ENCODE measurements at regions not wholly inside any gene's neighbourhood (a gene's known extent, or its start where the extent isn't known, plus 50 kb on each side); places are given as distances from the start of the nearest gene placed in this dataset.

DNA sequence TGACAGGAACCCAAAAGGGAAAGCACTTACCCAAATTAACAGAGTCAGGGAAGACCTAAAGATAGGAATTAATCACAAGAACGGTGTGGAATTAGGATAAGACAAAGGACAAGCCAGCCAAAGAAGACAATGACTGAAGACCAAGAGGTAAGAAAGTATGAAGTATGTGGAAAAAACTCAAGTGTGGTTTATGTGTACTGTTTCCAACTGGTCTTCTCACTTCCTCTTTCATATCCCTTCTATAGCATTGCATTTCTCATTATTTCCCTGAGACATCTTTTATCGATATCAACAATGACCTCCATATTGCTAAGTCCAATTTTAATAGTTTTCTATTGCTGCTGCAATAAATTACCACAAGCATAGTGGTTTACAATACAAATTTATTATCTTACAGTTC is 313.5 kb upstream of the SLC39A10 start:
- Histone ChIP-seq H4K8ac (ENCODE audit: low read depth, low read length) (no peak overlapping the region), H3K79me2 (ENCODE audit: control insufficient read depth, insufficient read depth, low read length, poor library complexity) (no peaks in the 10 kb centered on the region), H3K23ac (ENCODE audit: low read length) (no peak overlapping the region), H3K9ac (ENCODE audit: low read length) (no peak overlapping the region), H3K18ac (ENCODE audit: low read length) (no peak overlapping the region), H2BK5ac (ENCODE audit: low read depth, low read length, poor library complexity) (no peak overlapping the region), H2BK12ac (ENCODE audit: low read length) (no peak overlapping the region), H3K27me3 (ENCODE audit: insufficient read depth, low read length) (no peaks in the 10 kb centered on the region), H3K4me3 (ENCODE audit: low read depth, low read length) (no peak overlapping the region), H2AK5ac (ENCODE audit: low read length) (no peak overlapping the region), H3K9me3 (ENCODE audit: insufficient read depth, low read depth, low read length) (no peaks in the 10 kb centered on the region), H4K91ac (ENCODE audit: low read depth, low read length) (no peak overlapping the region), H3K4ac (ENCODE audit: low read depth, low read length) (no peak overlapping the region), H4K12ac (ENCODE audit: low read depth, low read length) (no peak overlapping the region), H3K4me2 (ENCODE audit: low read length) (no peak overlapping the region), H3K27ac (ENCODE audit: low read depth, low read length) (no peak overlapping the region), H2AFZ (ENCODE audit: insufficient read depth, low read length, poor library complexity) (no peak overlapping the region), H3K79me1 (ENCODE audit: low read length) (no peaks in the 10 kb centered on the region), H3K36me3 (ENCODE audit: control insufficient read depth in 1 of 2, insufficient read depth in 2 of 2, low read length in 2 of 2) (no peaks in the 10 kb centered on the region), H3K4me1 (ENCODE audit: control insufficient read depth in 1 of 2, insufficient read depth in 2 of 2, low read length in 2 of 2) (no peaks in the 10 kb centered on the region), H3K14ac (ENCODE audit: low read length) (no peak overlapping the region), H2BK120ac (ENCODE audit: insufficient read depth, low read length, poor library complexity) (no peak overlapping the region)
- no peak for DNase-seq
- no CpG with 5 or more reads among the region's 2 CpGs for WGBS (ENCODE audit: extremely low coverage, insufficient coverage, insufficient read length)

DNA sequence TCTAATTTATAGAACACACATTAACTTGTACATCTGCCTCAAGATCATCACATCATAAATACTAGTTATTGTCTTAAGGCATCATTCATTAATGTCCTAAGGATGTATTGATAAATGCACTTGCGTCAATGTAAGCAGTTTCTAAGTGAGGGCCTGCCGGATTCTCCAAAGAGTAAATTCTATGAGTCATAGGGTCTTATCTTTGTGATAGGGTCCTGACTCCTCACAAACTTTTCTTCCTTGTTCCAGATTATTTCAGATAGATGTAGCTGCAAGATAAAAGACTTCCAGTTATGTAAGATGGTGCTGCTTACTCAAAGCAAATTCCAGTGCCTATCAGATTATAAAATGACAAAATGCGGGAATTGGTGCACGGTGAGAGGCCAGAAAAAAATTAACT is 315.0 kb upstream of the SLC39A10 start:
- no peaks in the 10 kb centered on the region for H3K4me1 ChIP-seq (ENCODE audit: control insufficient read depth in 1 of 2, insufficient read depth in 2 of 2, low read length in 2 of 2)
- no peak overlapping the region for H3K4me2 ChIP-seq (ENCODE audit: low read length)
- H3K9ac ChIP-seq (ENCODE audit: low read length): no peak overlapping the region
- no peak overlapping the region for H3K4ac ChIP-seq (ENCODE audit: low read depth, low read length)
- H3K79me1 ChIP-seq (ENCODE audit: low read length): no peaks in the 10 kb centered on the region
- no peaks in the 10 kb centered on the region for H3K9me3 ChIP-seq (ENCODE audit: insufficient read depth, low read depth, low read length)
- H3K4me3 ChIP-seq (ENCODE audit: low read depth, low read length): no peak overlapping the region
- H2AK5ac ChIP-seq (ENCODE audit: low read length): no peak overlapping the region
- no peak overlapping the region for H4K8ac ChIP-seq (ENCODE audit: low read depth, low read length)
- H3K27me3 ChIP-seq (ENCODE audit: insufficient read depth, low read length): no peaks in the 10 kb centered on the region
- no peak overlapping the region for H3K18ac ChIP-seq (ENCODE audit: low read length)
- no CpG with 5 or more reads among the region's 4 CpGs for WGBS (ENCODE audit: extremely low coverage, insufficient coverage, insufficient read length)
- H2BK12ac ChIP-seq (ENCODE audit: low read length): no peak overlapping the region
- DNase-seq: peak; percentile 37 to 89
- H2BK120ac ChIP-seq (ENCODE audit: insufficient read depth, low read length, poor library complexity): no peak overlapping the region
- H2BK5ac ChIP-seq (ENCODE audit: low read depth, low read length, poor library complexity): no peak overlapping the region
- no peak overlapping the region for H4K12ac ChIP-seq (ENCODE audit: low read depth, low read length)
- H3K23ac ChIP-seq (ENCODE audit: low read length): no peak overlapping the region
- H3K79me2 ChIP-seq (ENCODE audit: control insufficient read depth, insufficient read depth, low read length, poor library complexity): no peaks in the 10 kb centered on the region
- H3K36me3 ChIP-seq (ENCODE audit: control insufficient read depth in 1 of 2, insufficient read depth in 2 of 2, low read length in 2 of 2): no peaks in the 10 kb centered on the region
- no peak overlapping the region for H2AFZ ChIP-seq (ENCODE audit: insufficient read depth, low read length, poor library complexity)
- no peak overlapping the region for H3K27ac ChIP-seq (ENCODE audit: low read depth, low read length)
- no peak overlapping the region for H3K14ac ChIP-seq (ENCODE audit: low read length)
- H4K91ac ChIP-seq (ENCODE audit: low read depth, low read length): no peak overlapping the region

DNA sequence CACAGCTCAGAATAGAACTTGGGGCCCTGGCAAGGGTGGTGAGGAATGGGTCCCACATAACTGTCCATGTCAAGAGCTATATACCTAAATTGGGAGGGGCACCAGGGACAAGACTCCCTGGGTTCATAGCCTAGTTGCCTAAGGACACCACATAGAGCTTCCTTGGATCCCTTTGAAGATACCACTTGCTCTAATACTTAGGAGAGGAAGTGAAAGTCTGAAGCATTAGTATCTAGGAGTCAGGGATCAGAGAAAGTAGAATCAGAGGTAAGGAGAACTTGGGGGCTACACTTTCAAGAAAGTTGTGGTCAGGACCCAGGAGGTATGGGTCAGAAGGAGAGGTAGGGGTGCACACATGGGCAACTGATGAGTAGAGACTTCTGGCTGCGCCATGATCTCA is 318.2 kb upstream of the SLC39A10 start:
- Histone ChIP-seq H3K14ac (ENCODE audit: low read length) (no peak overlapping the region), H2AFZ (ENCODE audit: insufficient read depth, low read length, poor library complexity) (no peak overlapping the region), H2BK5ac (ENCODE audit: low read depth, low read length, poor library complexity) (no peak overlapping the region), H2BK120ac (ENCODE audit: insufficient read depth, low read length, poor library complexity) (no peak overlapping the region), H4K91ac (ENCODE audit: low read depth, low read length) (no peak overlapping the region), H3K18ac (ENCODE audit: low read length) (no peak overlapping the region), H2AK5ac (ENCODE audit: low read length) (no peak overlapping the region), H3K79me2 (ENCODE audit: control insufficient read depth, insufficient read depth, low read length, poor library complexity) (no peaks in the 10 kb centered on the region), H3K9ac (ENCODE audit: low read length) (no peak overlapping the region), H3K4me2 (ENCODE audit: low read length) (no peak overlapping the region), H3K27ac (ENCODE audit: low read depth, low read length) (no peak overlapping the region), H2BK12ac (ENCODE audit: low read length) (no peak overlapping the region), H3K79me1 (ENCODE audit: low read length) (no peaks in the 10 kb centered on the region), H3K4ac (ENCODE audit: low read depth, low read length) (no peak overlapping the region), H3K36me3 (ENCODE audit: control insufficient read depth in 1 of 2, insufficient read depth in 2 of 2, low read length in 2 of 2) (no peaks in the 10 kb centered on the region), H3K4me3 (ENCODE audit: low read depth, low read length) (no peak overlapping the region), H3K4me1 (ENCODE audit: control insufficient read depth in 1 of 2, insufficient read depth in 2 of 2, low read length in 2 of 2) (no peaks in the 10 kb centered on the region), H4K8ac (ENCODE audit: low read depth, low read length) (no peak overlapping the region), H3K9me3 (ENCODE audit: insufficient read depth, low read depth, low read length) (no peaks in the 10 kb centered on the region), H3K27me3 (ENCODE audit: insufficient read depth, low read length) (no peaks in the 10 kb centered on the region), H4K12ac (ENCODE audit: low read depth, low read length) (no peak overlapping the region), H3K23ac (ENCODE audit: low read length) (no peak overlapping the region)
- WGBS (ENCODE audit: extremely low coverage, insufficient coverage, insufficient read length): no CpG with 5 or more reads among the region's 1 CpG
- DNase-seq: no peak

DNA sequence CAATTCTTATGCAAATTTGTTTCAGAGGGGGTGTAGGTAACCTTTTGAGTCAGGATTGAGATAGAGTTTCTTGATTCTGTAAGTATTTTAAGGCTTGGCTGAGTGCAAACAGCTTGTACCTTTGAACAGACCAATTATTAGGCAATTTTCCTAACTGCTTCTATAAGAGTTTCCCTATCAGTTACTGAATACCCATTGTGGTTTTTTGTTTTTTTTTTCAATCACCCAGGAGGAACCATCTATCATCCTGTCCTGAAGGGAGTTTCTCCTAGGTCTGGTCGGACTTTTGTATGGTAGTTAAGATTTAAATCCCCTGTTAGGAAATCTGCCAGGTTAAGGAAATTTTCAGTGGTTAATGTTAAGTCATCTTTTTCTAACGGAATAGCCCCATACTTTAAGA is 319.4 kb upstream of the SLC39A10 start:
- Histone ChIP-seq H3K14ac (ENCODE audit: low read length) (no peak overlapping the region), H4K8ac (ENCODE audit: low read depth, low read length) (no peak overlapping the region), H3K27ac (ENCODE audit: low read depth, low read length) (no peak overlapping the region), H3K79me2 (ENCODE audit: control insufficient read depth, insufficient read depth, low read length, poor library complexity) (no peaks in the 10 kb centered on the region), H2AK5ac (ENCODE audit: low read length) (no peak overlapping the region), H4K12ac (ENCODE audit: low read depth, low read length) (no peak overlapping the region), H3K9ac (ENCODE audit: low read length) (no peak overlapping the region), H3K79me1 (ENCODE audit: low read length) (no peaks in the 10 kb centered on the region), H3K18ac (ENCODE audit: low read length) (no peak overlapping the region), H3K36me3 (ENCODE audit: control insufficient read depth in 1 of 2, insufficient read depth in 2 of 2, low read length in 2 of 2) (no peaks in the 10 kb centered on the region), H2BK12ac (ENCODE audit: low read length) (no peak overlapping the region), H3K4me2 (ENCODE audit: low read length) (no peak overlapping the region), H3K4ac (ENCODE audit: low read depth, low read length) (no peak overlapping the region), H2BK120ac (ENCODE audit: insufficient read depth, low read length, poor library complexity) (no peak overlapping the region), H3K4me1 (ENCODE audit: control insufficient read depth in 1 of 2, insufficient read depth in 2 of 2, low read length in 2 of 2) (no peaks in the 10 kb centered on the region), H3K9me3 (ENCODE audit: insufficient read depth, low read depth, low read length) (no peaks in the 10 kb centered on the region), H2AFZ (ENCODE audit: insufficient read depth, low read length, poor library complexity) (no peak overlapping the region), H3K4me3 (ENCODE audit: low read depth, low read length) (no peak overlapping the region), H2BK5ac (ENCODE audit: low read depth, low read length, poor library complexity) (no peak overlapping the region), H3K23ac (ENCODE audit: low read length) (no peak overlapping the region), H3K27me3 (ENCODE audit: insufficient read depth, low read length) (no peaks in the 10 kb centered on the region), H4K91ac (ENCODE audit: low read depth, low read length) (no peak overlapping the region)
- no CpG with 5 or more reads among the region's 2 CpGs for whole genome bisulfite sequencing (ENCODE audit: extremely low coverage, insufficient coverage, insufficient read length)
- DNase-seq: no peak

DNA sequence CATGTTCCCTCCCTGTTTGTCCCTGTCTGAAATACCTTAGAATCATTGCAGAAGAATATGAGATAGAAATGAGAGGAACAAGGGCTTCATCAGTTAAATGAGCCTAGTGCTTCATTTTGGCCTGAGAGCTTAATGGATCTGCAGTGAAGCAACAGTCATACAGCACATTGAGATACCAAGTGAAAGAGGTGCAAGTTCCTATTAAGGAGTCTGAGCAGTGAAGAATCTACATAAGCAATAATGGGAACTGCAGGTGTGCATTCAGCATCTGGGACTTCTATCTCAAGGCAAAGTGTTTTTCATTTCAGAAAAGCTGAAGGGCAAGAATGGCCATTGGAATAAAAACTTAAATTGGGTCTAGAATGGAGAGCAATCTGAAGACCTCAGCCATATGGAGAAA is 323.2 kb upstream of the SLC39A10 start:
- Histone ChIP-seq H3K14ac (ENCODE audit: low read length) (no peak overlapping the region), H3K9ac (ENCODE audit: low read length) (no peak overlapping the region), H3K4ac (ENCODE audit: low read depth, low read length) (no peak overlapping the region), H2BK120ac (ENCODE audit: insufficient read depth, low read length, poor library complexity) (no peak overlapping the region), H2AFZ (ENCODE audit: insufficient read depth, low read length, poor library complexity) (no peak overlapping the region), H3K27ac (ENCODE audit: low read depth, low read length) (no peak overlapping the region), H3K23ac (ENCODE audit: low read length) (no peak overlapping the region), H4K8ac (ENCODE audit: low read depth, low read length) (no peak overlapping the region), H3K4me1 (ENCODE audit: control insufficient read depth in 1 of 2, insufficient read depth in 2 of 2, low read length in 2 of 2) (no peaks in the 10 kb centered on the region), H3K18ac (ENCODE audit: low read length) (no peak overlapping the region), H2BK5ac (ENCODE audit: low read depth, low read length, poor library complexity) (no peak overlapping the region), H3K79me1 (ENCODE audit: low read length) (no peaks in the 10 kb centered on the region), H3K79me2 (ENCODE audit: control insufficient read depth, insufficient read depth, low read length, poor library complexity) (no peaks in the 10 kb centered on the region), H4K91ac (ENCODE audit: low read depth, low read length) (no peak overlapping the region), H3K36me3 (ENCODE audit: control insufficient read depth in 1 of 2, insufficient read depth in 2 of 2, low read length in 2 of 2) (no peaks in the 10 kb centered on the region), H2AK5ac (ENCODE audit: low read length) (no peak overlapping the region), H3K4me3 (ENCODE audit: low read depth, low read length) (no peak overlapping the region), H3K9me3 (ENCODE audit: insufficient read depth, low read depth, low read length) (no peaks in the 10 kb centered on the region), H4K12ac (ENCODE audit: low read depth, low read length) (no peak overlapping the region), H2BK12ac (ENCODE audit: low read length) (no peak overlapping the region), H3K27me3 (ENCODE audit: insufficient read depth, low read length) (no peaks in the 10 kb centered on the region), H3K4me2 (ENCODE audit: low read length) (no peak overlapping the region)
- DNase-seq: no peak

Data from trophoblast cell (in vitro differentiated cells and primary cell).